GM23338 (cell line): ENCODE measurements at regions not wholly inside any gene's neighbourhood (a gene's known extent, or its start where the extent isn't known, plus 50 kb on each side); places are given as distances from the start of the nearest gene placed in this dataset.
A peak's percentile ranks its signal among the peaks of the same experiment; 100 is the strongest.

Source experiments
- CREB1 ChIP-seq: fragments of 250-450 bp; sonication (Bioruptor Pico); IDR thresholded peaks from 2 replicates; pipeline ENCODE4 v1.5.0; 2020; ENCODE audit warnings: low read depth, mild to moderate bottlenecking, moderate library complexity
- CTCF ChIP-seq, 2 experiments: fragments of 200-600 bp in 1 of 2; sonication (generic) in 1 of 2; conservative IDR thresholded peaks; 2 replicates each; pipeline versions ENCODE4 v1.5.1 to v1.6.1; 2016 to 2017; ENCODE audit warnings: antibody characterized with exemption in 2 of 2, low read depth in 2 of 2, mild to moderate bottlenecking in 2 of 2, moderate library complexity in 1 of 2
- EZH2 ChIP-seq: fragments of 200-600 bp; sonication (generic); IDR thresholded peaks from one replicate; pipeline ENCODE4 v1.8.0; 2017; ENCODE audit warnings: antibody characterized with exemption, mild to moderate bottlenecking, low read depth; ENCODE audit not compliant: unreplicated experiment
- EZH2phosphoT487 ChIP-seq: fragments of 200-600 bp; sonication (generic); IDR thresholded peaks from one replicate; pipeline ENCODE4 v1.8.1; 2018; ENCODE audit warnings: antibody characterized with exemption; ENCODE audit not compliant: unreplicated experiment
- NANOG ChIP-seq: IDR thresholded peaks from 2 replicates; pipeline ENCODE4 v1.6.1; 2016; ENCODE audit warnings: antibody characterized with exemption, borderline replicate concordance
- POLR2AphosphoS5 ChIP-seq: IDR thresholded peaks from 2 replicates; pipeline ENCODE4 v1.6.1; 2016; ENCODE audit warnings: antibody characterized with exemption, low read depth
- REST ChIP-seq: IDR thresholded peaks from one replicate; pipeline ENCODE4 v1.6.1; 2018; ENCODE audit warnings: antibody characterized with exemption; ENCODE audit not compliant: unreplicated experiment

- peak; percentile 59 to 82 for TF ChIP-seq CTCF (conservative IDR thresholded peaks at IDR 0.05; ENCODE audit: low read depth in 2 of 2)
- no peak for TF ChIP-seq POLR2AphosphoS5
- no peak for TF ChIP-seq REST
- TF ChIP-seq EZH2: no peak
- TF ChIP-seq EZH2phosphoT487: no peak
- TF ChIP-seq CREB1 (CRISPR knock-in tag): no peak
- TF ChIP-seq NANOG: no peak
These were observed 269.6 kb downstream of the GBA3 start for GRCh38 chr4:22962295-22962694.
